ENCODE measurements at regions not wholly inside any gene's neighbourhood (a gene's known extent, or its start where the extent isn't known, plus 50 kb on each side); places are given as distances from the start of the nearest gene placed in this dataset.

DNA sequence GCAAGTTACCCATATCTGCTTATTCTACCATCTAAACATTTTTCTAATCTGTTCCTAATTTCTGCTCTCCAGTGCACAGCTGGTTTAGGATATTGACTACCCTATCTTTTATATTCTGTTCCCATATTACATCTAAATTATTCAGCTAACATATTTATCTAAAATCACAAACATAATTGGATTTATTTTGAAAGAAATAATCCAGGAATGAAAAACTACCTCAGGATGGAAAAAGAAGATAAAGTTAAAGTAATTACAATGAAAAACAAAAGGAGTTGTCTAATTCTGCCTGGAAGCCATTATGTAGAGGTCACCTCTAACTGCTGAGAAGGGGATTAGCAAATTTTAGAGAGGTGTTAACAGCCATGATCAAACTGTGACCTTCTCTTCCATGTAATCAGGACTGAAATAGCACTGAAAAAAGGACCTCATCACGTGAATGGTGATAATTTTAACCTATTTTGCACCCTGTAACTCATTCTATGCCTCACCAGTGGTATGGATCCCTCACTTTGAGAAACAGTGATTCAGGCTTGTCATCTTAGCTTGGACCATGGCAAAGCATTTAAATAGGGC, 653.3 kb downstream of the CDH11 start:
- FAIRE-seq (no peak), DNase-seq (ENCODE audit: low read depth, low spot score) (no peak)
- H4K20me1 ChIP-seq (ENCODE audit: control insufficient read depth, extremely low read depth, insufficient read depth, low read length): no peaks in the 10 kb centered on the region
- no peak overlapping the region for H3K27ac ChIP-seq (ENCODE audit: control insufficient read depth, insufficient read depth, low read length)
- no peaks in the 10 kb centered on the region for H3K36me3 ChIP-seq (ENCODE audit: control insufficient read depth in 2 of 2, extremely low read depth in 1 of 2, insufficient read depth in 2 of 2, low read length in 2 of 2)
- no peaks in the 10 kb centered on the region for H3K4me1 ChIP-seq (ENCODE audit: control insufficient read depth, extremely low read depth, insufficient read depth, low read length)
- no peaks in the 10 kb centered on the region for H3K9me3 ChIP-seq (ENCODE audit: control insufficient read depth, low read depth, low read length)
- no peak overlapping the region for H2AFZ ChIP-seq (ENCODE audit: control insufficient read depth, low read length)
- dilution Hi-C loops (cut with MboI; ENCODE audit: extremely low pct_ligation_motif_present, low sequenced_read_pairs): no loop called here
- no peaks in the 10 kb centered on the region for H3K79me2 ChIP-seq (ENCODE audit: control insufficient read depth, insufficient read depth, low read length)
- H3K4me2 ChIP-seq (ENCODE audit: control insufficient read depth, extremely low read depth, insufficient read depth, low read depth, low read length): no peak overlapping the region
- H3K27me3 ChIP-seq (ENCODE audit: control insufficient read depth, extremely low read depth, insufficient read depth, low read length): no peaks in the 10 kb centered on the region
- no peak overlapping the region for H3K9ac ChIP-seq (ENCODE audit: control insufficient read depth, extremely low read depth, insufficient read depth, low read length)
- no peaks in the 10 kb centered on the region for H3K9me1 ChIP-seq (ENCODE audit: control insufficient read depth, extremely low read depth, insufficient read depth, low read length)
- TF ChIP-seq, protein P1, sequence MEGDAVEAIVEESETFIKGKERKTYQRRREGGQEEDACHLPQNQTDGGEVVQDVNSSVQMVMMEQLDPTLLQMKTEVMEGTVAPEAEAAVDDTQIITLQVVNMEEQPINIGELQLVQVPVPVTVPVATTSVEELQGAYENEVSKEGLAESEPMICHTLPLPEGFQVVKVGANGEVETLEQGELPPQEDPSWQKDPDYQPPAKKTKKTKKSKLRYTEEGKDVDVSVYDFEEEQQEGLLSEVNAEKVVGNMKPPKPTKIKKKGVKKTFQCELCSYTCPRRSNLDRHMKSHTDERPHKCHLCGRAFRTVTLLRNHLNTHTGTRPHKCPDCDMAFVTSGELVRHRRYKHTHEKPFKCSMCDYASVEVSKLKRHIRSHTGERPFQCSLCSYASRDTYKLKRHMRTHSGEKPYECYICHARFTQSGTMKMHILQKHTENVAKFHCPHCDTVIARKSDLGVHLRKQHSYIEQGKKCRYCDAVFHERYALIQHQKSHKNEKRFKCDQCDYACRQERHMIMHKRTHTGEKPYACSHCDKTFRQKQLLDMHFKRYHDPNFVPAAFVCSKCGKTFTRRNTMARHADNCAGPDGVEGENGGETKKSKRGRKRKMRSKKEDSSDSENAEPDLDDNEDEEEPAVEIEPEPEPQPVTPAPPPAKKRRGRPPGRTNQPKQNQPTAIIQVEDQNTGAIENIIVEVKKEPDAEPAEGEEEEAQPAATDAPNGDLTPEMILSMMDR (optimal IDR thresholded peaks at IDR 0.05 in 1 of 3, IDR thresholded peaks at IDR 0.05 in 1 of 3, conservative IDR thresholded peaks at IDR 0.05 in 1 of 3; ENCODE audit: extremely low read depth in 1 of 3, insufficient read depth in 2 of 3, low read length in 3 of 3): no peak
- TF ChIP-seq EZH2 (IDR thresholded peaks at IDR 0.05; ENCODE audit: low read length): no peak
- H3K4me3 ChIP-seq (ENCODE audit: control insufficient read depth in 2 of 3, extremely low read depth in 1 of 3, insufficient read depth in 2 of 3, low read depth in 1 of 3, low read length in 3 of 3): no peak overlapping the region

DNA sequence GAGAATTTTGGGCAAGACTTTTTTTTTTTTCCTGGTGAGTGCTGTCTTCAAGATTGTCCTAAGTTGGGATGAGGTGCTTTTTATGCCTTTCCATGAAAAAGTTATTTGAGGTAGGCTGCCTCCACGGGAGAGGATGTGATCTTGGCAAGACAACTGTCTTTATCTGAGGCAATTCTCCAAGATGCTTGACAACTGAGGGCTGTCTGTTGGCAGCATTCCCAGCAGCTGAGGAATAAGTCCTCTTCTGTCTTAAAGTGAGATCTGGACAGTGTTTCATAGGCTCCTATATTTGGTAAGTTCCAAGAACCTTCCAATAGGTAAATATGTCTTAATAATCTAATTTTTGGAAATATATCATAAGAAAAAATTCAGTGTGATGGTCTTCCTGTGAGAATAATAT, 662.0 kb downstream of the CDH11 start:
- dilution Hi-C loops (cut with MboI; ENCODE audit: extremely low pct_ligation_motif_present, low sequenced_read_pairs): no loop called here
- FAIRE-seq (no peak), DNase-seq (ENCODE audit: low read depth, low spot score) (no peak)
- H3K27ac ChIP-seq (ENCODE audit: control insufficient read depth, insufficient read depth, low read length): no peak overlapping the region
- no peak overlapping the region for H3K4me3 ChIP-seq (ENCODE audit: control insufficient read depth in 2 of 3, extremely low read depth in 1 of 3, insufficient read depth in 2 of 3, low read depth in 1 of 3, low read length in 3 of 3)
- no peak overlapping the region for H3K4me2 ChIP-seq (ENCODE audit: control insufficient read depth, extremely low read depth, insufficient read depth, low read depth, low read length)
- no peaks in the 10 kb centered on the region for H3K79me2 ChIP-seq (ENCODE audit: control insufficient read depth, insufficient read depth, low read length)
- no peaks in the 10 kb centered on the region for H3K27me3 ChIP-seq (ENCODE audit: control insufficient read depth, extremely low read depth, insufficient read depth, low read length)
- H3K9me3 ChIP-seq (ENCODE audit: control insufficient read depth, low read depth, low read length): no peaks in the 10 kb centered on the region
- no peak overlapping the region for H3K9ac ChIP-seq (ENCODE audit: control insufficient read depth, extremely low read depth, insufficient read depth, low read length)
- no peaks in the 10 kb centered on the region for H3K9me1 ChIP-seq (ENCODE audit: control insufficient read depth, extremely low read depth, insufficient read depth, low read length)
- H2AFZ ChIP-seq (ENCODE audit: control insufficient read depth, low read length): no peak overlapping the region
- TF ChIP-seq EZH2 (IDR thresholded peaks at IDR 0.05; ENCODE audit: low read length): no peak
- TF ChIP-seq, protein P1 (optimal IDR thresholded peaks at IDR 0.05 in 1 of 3, IDR thresholded peaks at IDR 0.05 in 1 of 3, conservative IDR thresholded peaks at IDR 0.05 in 1 of 3; ENCODE audit: extremely low read depth in 1 of 3, insufficient read depth in 2 of 3, low read length in 3 of 3): no peak
- no peaks in the 10 kb centered on the region for H4K20me1 ChIP-seq (ENCODE audit: control insufficient read depth, extremely low read depth, insufficient read depth, low read length)
- H3K36me3 ChIP-seq (ENCODE audit: control insufficient read depth in 2 of 2, extremely low read depth in 1 of 2, insufficient read depth in 2 of 2, low read length in 2 of 2): no peaks in the 10 kb centered on the region
- H3K4me1 ChIP-seq (ENCODE audit: control insufficient read depth, extremely low read depth, insufficient read depth, low read length): no peaks in the 10 kb centered on the region

Measured in keratinocyte (primary cell).